Cardiac fibroblast (primary cell): ENCODE measurements at regions not wholly inside any gene's neighbourhood (a gene's known extent, or its start where the extent isn't known, plus 50 kb on each side); places are given as distances from the start of the nearest gene placed in this dataset.

Source experiments
- DNase-seq, 2 donors: peaks; one replicate each; pipeline versions ENCODE4 v3.0.0 to v3.0.0-alpha.2; 2010; ENCODE audit warnings: low read depth in 2 of 2
- H3K4me3 ChIP-seq, 2 donors: replicated peaks in 1 of 2; 1 replicate in 1 of 2; 2 replicates in 1 of 2; pipeline ENCODE4 v1.5.1; 2011; ENCODE audit warnings: low read depth in 2 of 2, low read length in 2 of 2, mild to moderate bottlenecking in 2 of 2, moderate library complexity in 1 of 2
- TF ChIP-seq, protein P1 (sequence below): IDR thresholded peaks from one replicate; pipeline ENCODE4 v1.5.1; 2011; ENCODE audit warnings: low read depth, mild to moderate bottlenecking, low read length, inconsistent platforms

GRCh38 chr12:93306636-93307035 is 71.1 kb upstream of the NUDT4 start:
- no peak for DNase-seq
- TF ChIP-seq, protein P1, sequence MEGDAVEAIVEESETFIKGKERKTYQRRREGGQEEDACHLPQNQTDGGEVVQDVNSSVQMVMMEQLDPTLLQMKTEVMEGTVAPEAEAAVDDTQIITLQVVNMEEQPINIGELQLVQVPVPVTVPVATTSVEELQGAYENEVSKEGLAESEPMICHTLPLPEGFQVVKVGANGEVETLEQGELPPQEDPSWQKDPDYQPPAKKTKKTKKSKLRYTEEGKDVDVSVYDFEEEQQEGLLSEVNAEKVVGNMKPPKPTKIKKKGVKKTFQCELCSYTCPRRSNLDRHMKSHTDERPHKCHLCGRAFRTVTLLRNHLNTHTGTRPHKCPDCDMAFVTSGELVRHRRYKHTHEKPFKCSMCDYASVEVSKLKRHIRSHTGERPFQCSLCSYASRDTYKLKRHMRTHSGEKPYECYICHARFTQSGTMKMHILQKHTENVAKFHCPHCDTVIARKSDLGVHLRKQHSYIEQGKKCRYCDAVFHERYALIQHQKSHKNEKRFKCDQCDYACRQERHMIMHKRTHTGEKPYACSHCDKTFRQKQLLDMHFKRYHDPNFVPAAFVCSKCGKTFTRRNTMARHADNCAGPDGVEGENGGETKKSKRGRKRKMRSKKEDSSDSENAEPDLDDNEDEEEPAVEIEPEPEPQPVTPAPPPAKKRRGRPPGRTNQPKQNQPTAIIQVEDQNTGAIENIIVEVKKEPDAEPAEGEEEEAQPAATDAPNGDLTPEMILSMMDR, result no peak
- no peak overlapping the region for H3K4me3 ChIP-seq

GRCh38 chr12:93308281-93308680 is 69.4 kb upstream of the NUDT4 start:
- TF ChIP-seq, protein P1, result no peak
- no peak for DNase-seq
- no peak overlapping the region for H3K4me3 ChIP-seq

DNA sequence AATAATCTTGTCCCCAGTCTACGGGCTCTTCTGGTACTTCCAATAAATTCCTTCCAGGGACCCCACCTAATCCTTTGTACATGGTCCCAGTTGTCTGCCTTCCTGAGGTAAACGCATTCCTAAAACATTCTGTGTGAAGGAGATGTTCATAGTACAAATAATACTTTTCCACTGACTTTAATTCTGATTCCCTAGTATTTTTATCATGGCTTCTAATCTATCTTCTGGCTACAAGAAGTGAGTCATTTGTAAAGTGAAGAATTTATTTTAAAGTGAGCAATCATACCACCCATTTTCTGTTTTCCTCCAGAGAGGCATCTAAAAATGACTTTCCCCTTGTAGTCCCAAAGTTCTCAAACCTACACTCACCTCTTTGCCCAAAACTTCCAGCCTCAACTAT is 65.9 kb upstream of the NUDT4 start:
- H3K4me3 ChIP-seq, result no peak overlapping the region
- no peak for DNase-seq
- TF ChIP-seq, protein P1, result no peak

GRCh38 chr12:93314177-93314497 is 63.6 kb upstream of the NUDT4 start:
- TF ChIP-seq, protein P1, result no peak
- H3K4me3 ChIP-seq, result no peak overlapping the region
- no peak for DNase-seq

DNA sequence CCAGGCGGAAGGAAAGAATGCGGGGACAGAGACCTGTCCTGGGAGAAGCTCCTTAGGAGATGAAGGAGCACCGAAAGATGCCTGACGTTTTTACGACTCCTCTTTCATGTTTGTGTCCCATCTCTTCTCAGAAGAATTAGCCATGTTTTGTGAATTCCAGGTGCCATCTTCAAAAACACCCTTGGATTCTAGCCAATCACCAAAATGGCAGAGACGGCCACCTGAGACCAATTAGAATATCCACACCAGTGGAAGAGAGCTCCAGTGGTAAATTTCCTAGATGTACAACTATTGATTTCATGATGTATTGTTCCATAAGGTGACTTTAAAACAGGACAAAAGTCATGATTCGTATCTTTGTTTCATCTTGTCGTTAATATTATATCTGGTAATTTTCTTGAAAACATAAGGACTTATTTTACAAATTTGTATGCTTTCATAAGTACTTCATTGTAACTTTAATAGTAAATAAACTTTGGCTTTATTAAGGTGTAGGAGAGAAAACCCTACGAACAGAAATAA is 62.3 kb upstream of the NUDT4 start:
- H3K4me3 ChIP-seq, result no peak overlapping the region
- no peak for DNase-seq
- TF ChIP-seq, protein P1, result no peak

- DNase-seq, result peak in 1 of 2 donors; percentile 24
- TF ChIP-seq, protein P1, result no peak
- H3K4me3 ChIP-seq, result no peak overlapping the region
Measured at GRCh38 chr12:93315907-93316622, 61.7 kb upstream of the NUDT4 start.

DNA sequence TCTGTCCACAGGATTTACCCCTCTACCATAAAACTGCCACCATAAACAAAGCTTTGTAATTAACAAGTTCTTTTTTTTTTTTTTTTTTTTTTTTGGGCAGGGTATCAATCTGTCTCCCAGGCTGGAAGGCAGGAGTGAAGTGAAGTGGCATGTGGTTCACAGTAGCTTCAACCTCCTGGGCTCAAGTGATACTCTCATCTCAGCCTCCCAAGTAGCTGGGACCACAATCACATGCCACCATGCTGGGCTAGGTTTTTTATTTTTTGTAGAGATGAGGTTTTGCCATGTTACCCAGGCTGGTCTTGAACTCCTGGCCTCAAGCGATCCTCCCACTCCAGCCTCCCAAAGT is 61.1 kb upstream of the NUDT4 start:
- TF ChIP-seq, protein P1, result no peak
- no peak for DNase-seq

More for the DNA sequence above, 61.1 kb upstream of the NUDT4 start:
- no peak overlapping the region for H3K4me3 ChIP-seq
